HL-60 (cell line): ENCODE measurements at regions not wholly inside any gene's neighbourhood (a gene's known extent, or its start where the extent isn't known, plus 50 kb on each side); places are given as distances from the start of the nearest gene placed in this dataset.

Source experiments
- POLR2AphosphoS5 ChIP-seq: IDR thresholded peaks from 2 replicates; pipeline ENCODE4 v1.6.1; 2012; ENCODE audit warnings: low read depth
- SPI1 ChIP-seq: IDR thresholded peaks from 2 replicates; pipeline ENCODE4 v1.6.1; 2012; ENCODE audit warnings: low read depth, mild to moderate bottlenecking, borderline replicate concordance
- TF ChIP-seq, protein P1 (sequence below): IDR thresholded peaks from one replicate; pipeline ENCODE4 v1.5.1; 2011; ENCODE audit warnings: low read length, control low read depth, inconsistent platforms; ENCODE audit not compliant: insufficient read depth
- TF ChIP-seq, protein P2 (sequence below): IDR thresholded peaks from 2 replicates; pipeline ENCODE4 v1.6.1; 2012; ENCODE audit warnings: low read depth; ENCODE audit not compliant: insufficient replicate concordance

DNA sequence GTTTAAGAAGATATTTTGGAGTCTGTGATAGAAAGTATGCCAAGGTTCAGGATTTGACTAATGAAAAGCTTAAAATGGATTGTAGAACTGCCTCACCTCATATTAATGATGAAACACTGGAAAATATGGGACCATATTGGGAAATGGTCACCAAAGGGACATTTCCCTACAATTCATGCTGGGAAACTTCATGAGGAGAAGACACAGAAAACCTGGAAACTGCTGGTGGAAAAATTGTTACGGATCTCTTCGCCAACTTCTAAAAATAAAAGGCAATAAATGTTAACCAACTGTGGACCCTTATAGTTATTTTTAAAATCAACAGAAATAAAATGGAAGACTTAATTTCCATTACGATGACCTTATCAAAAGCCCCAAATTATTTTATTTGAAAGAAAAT, 97.6 kb upstream of the FRMD4B start:
- TF ChIP-seq POLR2AphosphoS5: no peak
- TF ChIP-seq, protein P1, sequence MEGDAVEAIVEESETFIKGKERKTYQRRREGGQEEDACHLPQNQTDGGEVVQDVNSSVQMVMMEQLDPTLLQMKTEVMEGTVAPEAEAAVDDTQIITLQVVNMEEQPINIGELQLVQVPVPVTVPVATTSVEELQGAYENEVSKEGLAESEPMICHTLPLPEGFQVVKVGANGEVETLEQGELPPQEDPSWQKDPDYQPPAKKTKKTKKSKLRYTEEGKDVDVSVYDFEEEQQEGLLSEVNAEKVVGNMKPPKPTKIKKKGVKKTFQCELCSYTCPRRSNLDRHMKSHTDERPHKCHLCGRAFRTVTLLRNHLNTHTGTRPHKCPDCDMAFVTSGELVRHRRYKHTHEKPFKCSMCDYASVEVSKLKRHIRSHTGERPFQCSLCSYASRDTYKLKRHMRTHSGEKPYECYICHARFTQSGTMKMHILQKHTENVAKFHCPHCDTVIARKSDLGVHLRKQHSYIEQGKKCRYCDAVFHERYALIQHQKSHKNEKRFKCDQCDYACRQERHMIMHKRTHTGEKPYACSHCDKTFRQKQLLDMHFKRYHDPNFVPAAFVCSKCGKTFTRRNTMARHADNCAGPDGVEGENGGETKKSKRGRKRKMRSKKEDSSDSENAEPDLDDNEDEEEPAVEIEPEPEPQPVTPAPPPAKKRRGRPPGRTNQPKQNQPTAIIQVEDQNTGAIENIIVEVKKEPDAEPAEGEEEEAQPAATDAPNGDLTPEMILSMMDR: no peak
- TF ChIP-seq, protein P2, sequence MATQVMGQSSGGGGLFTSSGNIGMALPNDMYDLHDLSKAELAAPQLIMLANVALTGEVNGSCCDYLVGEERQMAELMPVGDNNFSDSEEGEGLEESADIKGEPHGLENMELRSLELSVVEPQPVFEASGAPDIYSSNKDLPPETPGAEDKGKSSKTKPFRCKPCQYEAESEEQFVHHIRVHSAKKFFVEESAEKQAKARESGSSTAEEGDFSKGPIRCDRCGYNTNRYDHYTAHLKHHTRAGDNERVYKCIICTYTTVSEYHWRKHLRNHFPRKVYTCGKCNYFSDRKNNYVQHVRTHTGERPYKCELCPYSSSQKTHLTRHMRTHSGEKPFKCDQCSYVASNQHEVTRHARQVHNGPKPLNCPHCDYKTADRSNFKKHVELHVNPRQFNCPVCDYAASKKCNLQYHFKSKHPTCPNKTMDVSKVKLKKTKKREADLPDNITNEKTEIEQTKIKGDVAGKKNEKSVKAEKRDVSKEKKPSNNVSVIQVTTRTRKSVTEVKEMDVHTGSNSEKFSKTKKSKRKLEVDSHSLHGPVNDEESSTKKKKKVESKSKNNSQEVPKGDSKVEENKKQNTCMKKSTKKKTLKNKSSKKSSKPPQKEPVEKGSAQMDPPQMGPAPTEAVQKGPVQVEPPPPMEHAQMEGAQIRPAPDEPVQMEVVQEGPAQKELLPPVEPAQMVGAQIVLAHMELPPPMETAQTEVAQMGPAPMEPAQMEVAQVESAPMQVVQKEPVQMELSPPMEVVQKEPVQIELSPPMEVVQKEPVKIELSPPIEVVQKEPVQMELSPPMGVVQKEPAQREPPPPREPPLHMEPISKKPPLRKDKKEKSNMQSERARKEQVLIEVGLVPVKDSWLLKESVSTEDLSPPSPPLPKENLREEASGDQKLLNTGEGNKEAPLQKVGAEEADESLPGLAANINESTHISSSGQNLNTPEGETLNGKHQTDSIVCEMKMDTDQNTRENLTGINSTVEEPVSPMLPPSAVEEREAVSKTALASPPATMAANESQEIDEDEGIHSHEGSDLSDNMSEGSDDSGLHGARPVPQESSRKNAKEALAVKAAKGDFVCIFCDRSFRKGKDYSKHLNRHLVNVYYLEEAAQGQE: no peak
- TF ChIP-seq SPI1: no peak
